Activated CD8-positive, alpha-beta T cell treated with anti-CD3 and anti-CD28 coated beads, Interleukin-2, amount 10 ng/mL, durations not matched to agents 7 days and 5 days (primary cell): ENCODE measurements at regions not wholly inside any gene's neighbourhood (a gene's known extent, or its start where the extent isn't known, plus 50 kb on each side); places are given as distances from the start of the nearest gene placed in this dataset.

ENCODE experiments used
- ATAC-seq: fragments of 150-1000 bp; cut with Tn5 transposase; one replicate; pipeline ENCODE4 v1.10.0; 2021; ENCODE audit warnings: moderate library complexity
- CTCF ChIA-PET: fragments of 350-600 bp; sonication (Branson Sonifier 250); formaldehyde crosslinking; loops from one replicate; lab custom pipeline; 2021; ENCODE audit warnings: antibody characterized with exemption; lab: Charles Lee
- POLR2A ChIA-PET: fragments of 350-600 bp; sonication (Branson Sonifier 250); formaldehyde crosslinking; loops from one replicate; lab custom pipeline; 2021; ENCODE audit warnings: antibody characterized with exemption; lab: Charles Lee
- DNase-seq: peaks from one replicate; pipeline ENCODE4 v3.0.0-alpha.2; 2020
- H3K27ac Mint-ChIP-seq: one replicate; pipeline ENCODE4 v1.8.0; 2021; ENCODE audit warnings: mild to moderate bottlenecking, mixed read lengths
- H3K27me3 Mint-ChIP-seq: one replicate; pipeline ENCODE4 v1.8.0; 2021; ENCODE audit warnings: low read depth, mixed read lengths
- H3K36me3 Mint-ChIP-seq: one replicate; pipeline ENCODE4 v1.8.0; 2021; ENCODE audit warnings: low read depth, mixed read lengths
- H3K4me1 Mint-ChIP-seq: one replicate; pipeline ENCODE4 v1.8.0; 2021; ENCODE audit warnings: low read depth, mixed read lengths
- H3K4me3 Mint-ChIP-seq: one replicate; pipeline ENCODE4 v1.8.0; 2021; ENCODE audit warnings: mild to moderate bottlenecking, mixed read lengths
- H3K9me3 Mint-ChIP-seq: one replicate; pipeline ENCODE4 v1.8.0; 2022; ENCODE audit warnings: mixed read lengths; ENCODE audit not compliant: insufficient read depth

DNA sequence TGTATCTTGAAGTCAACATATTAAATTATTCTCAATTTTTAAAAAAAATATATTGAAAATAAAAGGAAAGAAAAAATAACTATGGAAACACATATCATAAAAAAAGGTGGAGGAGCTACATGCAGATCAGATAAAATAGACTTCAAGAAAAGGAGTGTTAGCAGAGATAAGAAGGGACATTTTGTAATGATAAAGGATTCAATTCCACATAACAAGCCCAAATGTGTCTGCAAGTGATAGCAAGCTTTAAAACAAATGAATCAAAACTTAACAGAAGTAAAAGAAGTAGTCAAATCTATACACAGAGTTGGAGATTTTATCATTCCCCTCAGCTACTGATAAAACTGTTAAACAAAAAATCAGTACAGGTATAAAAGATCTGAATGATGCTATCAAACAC, 74.9 kb downstream of the TTC32 start:
- Mint-ChIP-seq H3K36me3 (no peaks in the 10 kb centered on the region), H3K27me3 (peaks cover 32% of the 10 kb centered on the region), H3K9me3 (no peaks in the 10 kb centered on the region), H3K4me3 (no peak overlapping the region), H3K27ac (no peak overlapping the region), H3K4me1 (no peaks in the 10 kb centered on the region)
- ChIA-PET POLR2A (no interaction called here), CTCF (no interaction called here)
- ATAC-seq (no peak), DNase-seq (no peak)

- no peak for DNase-seq
- CTCF ChIA-PET: no interaction called here
- Mint-ChIP-seq H3K9me3 (no peaks in the 10 kb centered on the region), H3K4me3 (no peak overlapping the region), H3K4me1 (no peaks in the 10 kb centered on the region), H3K27ac (no peak overlapping the region), H3K27me3 (peaks cover 24% of the 10 kb centered on the region), H3K36me3 (no peaks in the 10 kb centered on the region)
- ATAC-seq: no peak
- POLR2A ChIA-PET: no interaction called here
These were observed 78.3 kb downstream of the TTC32 start for GRCh38 chr2:19823507-19823906.

GRCh38 chr2:19819097-19820065, 82.4 kb downstream of the TTC32 start:
- POLR2A ChIA-PET: no interaction called here
- DNase-seq: no peak
- Mint-ChIP-seq H3K4me3 (no peak overlapping the region), H3K27ac (no peak overlapping the region), H3K36me3 (no peaks in the 10 kb centered on the region), H3K27me3 (peaks cover 13% of the 10 kb centered on the region), H3K4me1 (no peaks in the 10 kb centered on the region), H3K9me3 (no peaks in the 10 kb centered on the region)
- no peak for ATAC-seq
- CTCF ChIA-PET: no interaction called here

DNA sequence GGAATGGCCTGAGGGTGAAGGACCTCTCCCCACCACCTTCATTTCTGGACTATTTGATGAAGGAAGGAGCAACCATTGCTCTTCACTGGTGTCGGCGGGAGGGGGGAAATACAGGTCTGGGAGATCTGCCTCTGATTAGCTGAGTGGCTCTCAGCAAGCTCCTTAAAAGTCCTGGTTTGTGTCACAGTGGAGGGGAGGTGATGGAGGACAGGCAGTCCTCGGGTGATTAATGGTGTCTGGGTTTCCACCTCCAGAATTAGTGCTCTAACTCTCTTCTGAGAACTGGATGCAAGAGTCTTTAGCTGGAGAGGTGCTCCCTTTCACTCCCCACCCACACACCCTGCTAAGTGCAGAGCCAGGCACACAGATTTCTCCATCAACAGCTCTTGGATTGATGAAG, 83.2 kb downstream of the TTC32 start:
- DNase-seq: no peak
- ChIA-PET CTCF (no interaction called here), POLR2A (no interaction called here)
- Mint-ChIP-seq H3K27me3 (peaks cover 6% of the 10 kb centered on the region), H3K4me3 (no peak overlapping the region), H3K36me3 (no peaks in the 10 kb centered on the region), H3K27ac (no peak overlapping the region), H3K9me3 (no peaks in the 10 kb centered on the region), H3K4me1 (no peaks in the 10 kb centered on the region)
- ATAC-seq: no peak

DNA sequence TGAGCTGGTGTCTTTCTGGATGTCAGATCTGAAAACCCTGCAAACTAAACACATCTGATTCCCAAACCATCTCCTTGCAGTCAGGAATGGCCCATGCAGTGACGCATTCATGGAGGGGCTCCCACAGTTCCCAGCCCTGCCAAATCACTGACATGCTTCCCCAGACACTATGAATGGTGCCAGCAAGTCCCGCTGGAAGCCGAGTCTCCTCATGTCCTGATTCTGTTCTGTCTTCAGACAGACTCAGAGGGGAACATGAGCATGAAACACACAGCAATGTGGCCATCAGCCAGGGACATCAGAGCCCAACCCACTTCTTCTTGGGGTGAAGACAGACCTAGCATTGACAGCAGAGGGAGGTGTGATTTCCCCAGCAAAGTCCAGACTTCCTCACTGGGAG, 83.7 kb downstream of the TTC32 start:
- Mint-ChIP-seq H3K4me3 (no peak overlapping the region), H3K36me3 (no peaks in the 10 kb centered on the region), H3K27me3 (peaks cover 5% of the 10 kb centered on the region), H3K27ac (no peak overlapping the region), H3K4me1 (no peaks in the 10 kb centered on the region), H3K9me3 (no peaks in the 10 kb centered on the region)
- ATAC-seq (no peak), DNase-seq (no peak)
- ChIA-PET POLR2A (no interaction called here), CTCF (no interaction called here)

DNA sequence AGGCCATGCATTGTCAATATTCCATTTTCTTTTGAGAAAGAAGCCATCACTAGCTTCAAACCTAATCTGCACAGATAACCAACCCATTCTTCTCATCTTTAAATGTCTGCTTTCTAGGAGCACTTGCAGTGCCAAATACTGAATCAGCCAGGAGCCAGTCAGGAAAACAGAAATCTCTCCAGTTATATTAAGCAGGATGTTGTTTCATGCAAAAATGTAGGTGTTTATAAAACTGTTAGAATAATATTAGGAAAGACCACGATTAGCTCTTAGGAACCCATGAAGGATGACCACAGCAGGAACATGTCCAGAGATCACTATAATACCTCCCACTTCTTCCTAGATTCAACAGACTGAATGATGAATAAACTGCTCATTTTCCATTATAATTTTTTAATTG, 86.0 kb downstream of the TTC32 start:
- H3K9me3 Mint-ChIP-seq: no peaks in the 10 kb centered on the region
- no peak for DNase-seq
- ChIA-PET CTCF (no interaction called here), POLR2A (no interaction called here)
- no peaks in the 10 kb centered on the region for H3K4me1 Mint-ChIP-seq
- H3K27me3 Mint-ChIP-seq: no peaks in the 10 kb centered on the region
- no peaks in the 10 kb centered on the region for H3K36me3 Mint-ChIP-seq
- no peak overlapping the region for H3K27ac Mint-ChIP-seq
- no peak for ATAC-seq
- no peak overlapping the region for H3K4me3 Mint-ChIP-seq

DNA sequence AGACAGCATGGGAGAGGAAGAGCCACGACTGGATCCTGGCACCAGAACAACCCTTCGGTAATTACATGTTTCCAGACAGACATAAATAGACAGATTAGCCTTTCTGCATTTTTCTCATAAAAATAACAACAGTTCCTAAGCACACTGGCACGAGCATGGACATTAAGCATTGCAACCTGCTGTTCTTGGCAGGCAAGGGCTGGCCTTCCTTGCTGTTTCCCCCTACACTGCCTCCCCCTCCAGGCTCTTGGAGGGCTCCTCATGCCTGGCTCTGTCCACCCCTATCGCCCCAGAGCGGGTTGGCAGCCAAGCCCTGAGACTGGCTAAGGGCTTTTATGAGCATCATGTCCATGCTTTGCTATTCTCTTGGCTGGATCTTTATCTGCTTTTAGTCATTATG, 89.6 kb downstream of the TTC32 start:
- H3K9me3 Mint-ChIP-seq: no peaks in the 10 kb centered on the region
- DNase-seq: no peak
- no peak overlapping the region for H3K4me3 Mint-ChIP-seq
- ChIA-PET POLR2A (no interaction called here), CTCF (no interaction called here)
- H3K4me1 Mint-ChIP-seq: no peaks in the 10 kb centered on the region
- no peak for ATAC-seq
- no peak overlapping the region for H3K27ac Mint-ChIP-seq
- H3K36me3 Mint-ChIP-seq: no peaks in the 10 kb centered on the region
- H3K27me3 Mint-ChIP-seq: no peaks in the 10 kb centered on the region

DNA sequence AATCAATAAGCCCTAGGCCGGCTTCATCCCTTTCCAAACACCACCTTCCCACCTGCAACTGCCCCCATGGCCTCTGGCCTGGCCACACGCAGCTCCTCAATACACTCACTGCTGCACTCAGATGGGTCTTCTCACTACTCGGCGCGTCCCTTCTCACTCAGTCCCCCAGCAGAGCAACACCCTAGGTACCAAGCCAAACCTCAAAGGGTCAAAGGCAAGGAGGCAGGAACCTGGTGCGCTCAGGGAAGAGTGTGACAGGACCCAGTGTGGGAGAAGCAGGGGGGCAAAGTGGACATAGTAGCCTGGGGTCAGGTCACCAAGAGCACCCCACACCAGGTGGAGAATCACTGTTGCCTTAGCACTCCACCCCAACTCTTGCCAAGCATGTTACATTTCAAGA, 90.6 kb downstream of the TTC32 start:
- CTCF ChIA-PET: no interaction called here
- no peaks in the 10 kb centered on the region for H3K9me3 Mint-ChIP-seq
- no peak for ATAC-seq

GRCh38 chr2:19810637-19811036, 91.1 kb downstream of the TTC32 start:
- H3K4me1 Mint-ChIP-seq: no peaks in the 10 kb centered on the region
- no peaks in the 10 kb centered on the region for H3K27me3 Mint-ChIP-seq
- H3K4me3 Mint-ChIP-seq: no peak overlapping the region
- no peaks in the 10 kb centered on the region for H3K9me3 Mint-ChIP-seq
- H3K27ac Mint-ChIP-seq: no peak overlapping the region
- ATAC-seq (no peak), DNase-seq (no peak)
- POLR2A ChIA-PET: no interaction called here
- CTCF ChIA-PET: no interaction called here
- H3K36me3 Mint-ChIP-seq: no peaks in the 10 kb centered on the region

More for the DNA sequence above, 90.6 kb downstream of the TTC32 start:
- Mint-ChIP-seq H3K4me3 (no peak overlapping the region), H3K27me3 (no peaks in the 10 kb centered on the region), H3K4me1 (no peaks in the 10 kb centered on the region), H3K27ac (no peak overlapping the region), H3K36me3 (no peaks in the 10 kb centered on the region)
- POLR2A ChIA-PET: no interaction called here
- DNase-seq: no peak

- H3K27me3 Mint-ChIP-seq: peaks cover 3% of the 10 kb centered on the region
- H3K4me3 Mint-ChIP-seq: no peak overlapping the region
- no peaks in the 10 kb centered on the region for H3K4me1 Mint-ChIP-seq
- ChIA-PET POLR2A (no interaction called here), CTCF (no interaction called here)
- H3K27ac Mint-ChIP-seq: no peak overlapping the region
- DNase-seq (no peak), ATAC-seq (no peak)
- H3K9me3 Mint-ChIP-seq: no peaks in the 10 kb centered on the region
- no peaks in the 10 kb centered on the region for H3K36me3 Mint-ChIP-seq
These were observed 91.6 kb downstream of the TTC32 start for GRCh38 chr2:19810148-19810547.

DNA sequence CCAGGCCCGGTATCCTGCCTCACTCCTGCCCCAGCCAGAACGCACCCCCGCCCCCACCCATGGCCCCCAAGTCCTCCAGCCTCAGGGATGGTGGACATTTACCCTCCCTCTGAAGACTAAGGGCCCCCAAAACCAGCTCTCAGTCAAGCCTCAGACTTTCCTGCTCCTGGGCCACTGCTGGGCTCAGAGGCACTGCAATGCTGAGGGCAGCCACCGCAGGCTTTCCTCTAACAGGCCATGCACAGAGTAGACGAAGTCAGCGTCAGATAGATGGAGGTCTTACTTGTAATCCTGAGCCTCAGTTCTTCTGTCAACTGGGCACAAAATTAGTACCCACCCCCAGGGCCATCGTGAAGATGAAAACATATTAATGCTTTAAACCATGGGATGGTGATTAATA, 92.6 kb downstream of the TTC32 start:
- Mint-ChIP-seq H3K27me3 (peaks cover 3% of the 10 kb centered on the region), H3K4me1 (no peaks in the 10 kb centered on the region), H3K4me3 (no peak overlapping the region), H3K27ac (no peak overlapping the region), H3K36me3 (no peaks in the 10 kb centered on the region), H3K9me3 (no peaks in the 10 kb centered on the region)
- ChIA-PET POLR2A (no interaction called here), CTCF (no interaction called here)
- DNase-seq (no peak), ATAC-seq (no peak)

DNA sequence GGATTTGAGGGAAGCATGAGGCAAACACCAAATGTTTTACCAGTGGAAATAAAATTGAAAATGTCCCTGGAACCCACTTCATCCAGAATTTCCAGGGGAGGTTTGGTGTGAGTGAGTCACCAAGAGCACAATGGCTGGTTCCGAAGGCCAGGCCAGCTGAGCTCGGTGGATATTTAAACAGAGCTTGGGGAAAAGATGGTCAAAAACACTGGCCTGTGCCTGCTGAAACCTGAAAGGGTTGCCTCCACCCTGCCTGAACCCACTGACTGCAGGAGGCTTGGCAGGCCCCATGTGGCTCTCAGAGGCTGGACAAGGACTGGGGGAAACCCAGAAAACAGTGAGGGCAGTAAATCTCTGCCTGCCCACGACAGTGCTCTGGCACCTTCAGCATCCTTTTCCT, 93.9 kb downstream of the TTC32 start:
- Mint-ChIP-seq H3K36me3 (no peaks in the 10 kb centered on the region), H3K4me1 (no peaks in the 10 kb centered on the region), H3K4me3 (no peak overlapping the region), H3K9me3 (no peaks in the 10 kb centered on the region), H3K27me3 (peaks cover 5% of the 10 kb centered on the region), H3K27ac (no peak overlapping the region)
- DNase-seq: no peak
- no peak for ATAC-seq
- ChIA-PET CTCF (no interaction called here), POLR2A (no interaction called here)

DNA sequence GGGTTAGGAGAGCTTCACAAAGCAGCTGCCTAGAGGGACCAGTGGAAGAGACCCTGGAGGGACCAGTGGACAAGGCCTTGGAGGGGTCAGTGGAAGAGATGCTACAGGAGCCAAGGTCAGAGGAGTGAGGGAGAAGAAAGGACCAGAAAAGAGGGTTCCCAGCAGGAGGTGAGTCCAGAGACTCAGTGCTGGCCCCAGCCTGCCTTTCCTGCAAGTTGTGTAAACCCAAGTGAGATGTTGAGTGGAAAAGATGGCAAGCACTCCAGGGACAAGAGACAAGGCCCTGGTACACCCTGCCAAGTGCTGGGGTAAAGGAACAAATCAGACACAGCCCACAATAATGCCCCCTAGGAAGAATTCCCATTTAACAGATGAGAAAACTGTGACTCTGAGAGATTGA, 94.4 kb downstream of the TTC32 start:
- Mint-ChIP-seq H3K36me3 (no peaks in the 10 kb centered on the region), H3K27ac (no peak overlapping the region), H3K4me3 (no peak overlapping the region), H3K27me3 (peaks cover 5% of the 10 kb centered on the region), H3K4me1 (no peaks in the 10 kb centered on the region), H3K9me3 (no peaks in the 10 kb centered on the region)
- ChIA-PET POLR2A (no interaction called here), CTCF (no interaction called here)
- ATAC-seq (no peak), DNase-seq (no peak)
